H9 (cell line): ENCODE measurements at regions not wholly inside any gene's neighbourhood (a gene's known extent, or its start where the extent isn't known, plus 50 kb on each side); places are given as distances from the start of the nearest gene placed in this dataset.

Experiments used
- DNase-seq: peaks from one replicate; pipeline ENCODE4 v3.0.0-alpha.2; 2017
- H2AFZ ChIP-seq: one replicate; pipeline ENCODE4 v1.6.1; 2013; ENCODE audit warnings: mild to moderate bottlenecking, low read length, control low read depth, moderate library complexity
- H2AK5ac ChIP-seq: 2 replicates; pipeline ENCODE4 v1.6.1; 2013; ENCODE audit warnings: low read length, control low read depth, mixed read lengths; ENCODE audit not compliant: insufficient read length
- H2BK120ac ChIP-seq: one replicate; pipeline ENCODE4 v1.6.1; 2013; ENCODE audit warnings: low read depth, mild to moderate bottlenecking, low read length, control low read depth, inconsistent platforms; ENCODE audit not compliant: poor library complexity, severe bottlenecking
- H2BK12ac ChIP-seq: 2 replicates; pipeline ENCODE4 v1.6.1; 2013; ENCODE audit warnings: low read length, control low read depth, mixed read lengths, low read depth; ENCODE audit not compliant: insufficient read length
- H2BK15ac ChIP-seq: 2 replicates; pipeline ENCODE4 v1.6.1; 2013; ENCODE audit warnings: low read depth, low read length, control low read depth
- H2BK20ac ChIP-seq: one replicate; pipeline ENCODE4 v1.6.1; 2013; ENCODE audit warnings: low read depth, mild to moderate bottlenecking, low read length, control low read depth, inconsistent platforms; ENCODE audit not compliant: poor library complexity, severe bottlenecking
- H2BK5ac ChIP-seq: 2 replicates; pipeline ENCODE4 v1.6.1; 2013; ENCODE audit warnings: low read length, control low read depth, mixed read lengths; ENCODE audit not compliant: insufficient read length
- H3K14ac ChIP-seq: 2 replicates; pipeline ENCODE4 v1.6.1; 2013; ENCODE audit warnings: low read length, control low read depth; ENCODE audit not compliant: insufficient read depth
- H3K18ac ChIP-seq: 2 replicates; pipeline ENCODE4 v1.6.1; 2013; ENCODE audit warnings: low read depth, mild to moderate bottlenecking, mixed read lengths, low read length, control low read depth; ENCODE audit not compliant: insufficient read length
- H3K23ac ChIP-seq: 2 replicates; pipeline ENCODE4 v1.6.1; 2013; ENCODE audit warnings: low read length, control low read depth, mixed read lengths, low read depth; ENCODE audit not compliant: insufficient read length
- H3K23me2 ChIP-seq: 2 replicates; pipeline ENCODE4 v1.6.1; 2013; ENCODE audit warnings: low read depth, mild to moderate bottlenecking, mixed read lengths, low read length, control low read depth; ENCODE audit not compliant: insufficient read length, poor library complexity, severe bottlenecking
- H3K27ac ChIP-seq: 2 replicates; pipeline ENCODE4 v1.5.1; 2013; ENCODE audit warnings: low read length, control low read depth, mixed read lengths, low read depth; ENCODE audit not compliant: insufficient read length
- H3K27me3 ChIP-seq: 2 replicates; pipeline ENCODE4 v1.6.1; 2013; ENCODE audit warnings: low read length, control low read depth, inconsistent platforms; ENCODE audit not compliant: insufficient read depth
- H3K4ac ChIP-seq: 2 replicates; pipeline ENCODE4 v1.6.1; 2013; ENCODE audit warnings: low read depth, mild to moderate bottlenecking, control low read depth, inconsistent platforms, low read length, moderate library complexity
- H3K4me1 ChIP-seq: 2 replicates; pipeline ENCODE4 v1.6.1; 2013; ENCODE audit warnings: low read length, control low read depth, inconsistent platforms; ENCODE audit not compliant: insufficient read depth
- H3K4me2 ChIP-seq: 2 replicates; pipeline ENCODE4 v1.6.1; 2013; ENCODE audit warnings: low read length, control low read depth, mixed read lengths; ENCODE audit not compliant: insufficient read length, insufficient read depth
- H3K56ac ChIP-seq: 2 replicates; pipeline ENCODE4 v1.6.1; 2013; ENCODE audit warnings: low read depth, mild to moderate bottlenecking, mixed read lengths, low read length, control low read depth; ENCODE audit not compliant: insufficient read length
- H3K79me1 ChIP-seq: 2 replicates; pipeline ENCODE4 v1.6.1; 2013; ENCODE audit warnings: low read depth, mild to moderate bottlenecking, moderate library complexity, low read length, control low read depth, inconsistent platforms; ENCODE audit not compliant: insufficient read depth, poor library complexity, severe bottlenecking
- H3K79me2 ChIP-seq: 2 replicates; pipeline ENCODE4 v1.6.1; 2013; ENCODE audit warnings: low read length, control low read depth, inconsistent platforms; ENCODE audit not compliant: insufficient read depth
- H3K9ac ChIP-seq: 2 replicates; pipeline ENCODE4 v1.6.1; 2013; ENCODE audit warnings: low read length, control low read depth, mixed read lengths; ENCODE audit not compliant: insufficient read length; ENCODE audit errors: extremely low read depth
- H3K9me3 ChIP-seq: one replicate; pipeline ENCODE4 v1.6.1; 2013; ENCODE audit warnings: low read depth, low read length, inconsistent platforms; ENCODE audit not compliant: control insufficient read depth
- H3T11ph ChIP-seq: one replicate; pipeline ENCODE4 v1.6.1; 2013; ENCODE audit warnings: mild to moderate bottlenecking, low read length, control low read depth, inconsistent platforms
- H4K20me1 ChIP-seq: one replicate; pipeline ENCODE4 v1.6.1; 2013; ENCODE audit not compliant: control insufficient read depth, insufficient read length, insufficient read depth
- H4K5ac ChIP-seq: 2 replicates; pipeline ENCODE4 v1.6.1; 2013; ENCODE audit warnings: low read depth, mild to moderate bottlenecking, mixed read lengths, low read length, control low read depth; ENCODE audit not compliant: insufficient read length
- H4K8ac ChIP-seq: replicated peaks from 2 replicates; pipeline ENCODE4 v1.6.1; 2013; ENCODE audit warnings: low read length, control low read depth, mixed read lengths, low read depth; ENCODE audit not compliant: insufficient read length
- H4K91ac ChIP-seq: 2 replicates; pipeline ENCODE4 v1.6.1; 2013; ENCODE audit warnings: low read depth, mild to moderate bottlenecking, moderate library complexity, mixed read lengths, low read length, control low read depth; ENCODE audit not compliant: insufficient read length
- H3K27ac Mint-ChIP-seq, 3 experiments: 2 replicates in 2 of 3; 3 replicates in 1 of 3; pipeline ENCODE4 v1.8.0; 2020 to 2021; ENCODE audit warnings: mixed read lengths in 3 of 3, mild to moderate bottlenecking in 1 of 3, moderate library complexity in 1 of 3
- H3K27me3 Mint-ChIP-seq: 2 replicates; pipeline ENCODE4 v1.8.0; 2021; ENCODE audit warnings: low read depth, mild to moderate bottlenecking, moderate library complexity, mixed read lengths
- H3K36me3 Mint-ChIP-seq, 3 experiments: 2 replicates in 2 of 3; 3 replicates in 1 of 3; pipeline ENCODE4 v1.8.0; 2020 to 2021; ENCODE audit warnings: low read depth in 3 of 3, mixed read lengths in 3 of 3; ENCODE audit not compliant: insufficient read depth in 1 of 3
- H3K4me1 Mint-ChIP-seq, 2 experiments: 2 replicates each; pipeline ENCODE4 v1.8.0; 2020; ENCODE audit warnings: mixed read lengths in 2 of 2
- H3K4me3 Mint-ChIP-seq, 2 experiments: 2 replicates in 1 of 2; 3 replicates in 1 of 2; pipeline ENCODE4 v1.8.0; 2020 to 2021; ENCODE audit warnings: mild to moderate bottlenecking in 2 of 2, mixed read lengths in 2 of 2, moderate library complexity in 1 of 2
- H3K9me3 Mint-ChIP-seq, 2 experiments: 2 replicates in 1 of 2; 3 replicates in 1 of 2; pipeline ENCODE4 v1.8.0; 2020; ENCODE audit warnings: mild to moderate bottlenecking in 2 of 2, mixed read lengths in 2 of 2, moderate library complexity in 1 of 2
- WGBS: extraction: QIAGEN DNeasy Blood & Tissue Kit; methylation state at CpG from one replicate; pipeline ENCODE4 v1.1.7; 2013; ENCODE audit warnings: missing lambda C conversion rate, low lambda C conversion rate, mixed read lengths; ENCODE audit not compliant: insufficient read length; ENCODE audit errors: extremely low coverage; 5-methylcytosine and 5-hydroxymethylcytosine counted together
- TF ChIP-seq, protein P1 (sequence below): fragments of 200-600 bp; sonication (generic); conservative IDR thresholded peaks from 3 replicates; pipeline ENCODE4 v1.8.0; 2021; ENCODE audit warnings: antibody characterized with exemption, mild to moderate bottlenecking

DNA sequence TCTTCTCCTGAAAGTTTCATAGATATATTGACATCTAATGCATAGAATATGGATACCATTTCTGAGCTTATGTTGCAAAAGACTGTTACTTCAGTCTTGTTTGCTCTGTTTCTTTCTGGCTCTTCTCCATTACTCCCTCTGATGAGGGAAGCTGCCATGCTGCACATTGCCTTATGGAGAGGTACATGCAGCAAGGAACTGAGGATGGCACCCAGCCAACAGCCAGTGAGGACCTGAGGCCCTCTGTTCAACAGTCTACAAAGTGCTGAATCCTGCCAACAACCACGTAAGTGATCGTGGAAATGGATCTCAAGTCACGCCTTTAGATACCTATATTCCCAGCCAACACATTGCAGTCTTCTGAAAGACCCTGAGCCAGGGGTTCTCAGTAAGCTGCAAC, 66.6 kb upstream of the ADAMTS5 start:
- no peak overlapping the region for H3K9ac ChIP-seq
- Mint-ChIP-seq H3K27ac (no peak overlapping the region), H3K27me3 (no peaks in the 10 kb centered on the region), H3K4me1 (no peaks in the 10 kb centered on the region), H3K36me3 (no peaks in the 10 kb centered on the region), H3K4me3 (no peak overlapping the region), H3K9me3 (no peaks in the 10 kb centered on the region; a peak in 1 of 5 replicates)
- no peak overlapping the region for H4K8ac ChIP-seq
- H3K56ac ChIP-seq, result no peak overlapping the region
- H3K79me1 ChIP-seq, result no peaks in the 10 kb centered on the region
- H4K5ac ChIP-seq, result no peak overlapping the region
- H2BK20ac ChIP-seq, result no peak overlapping the region
- H2BK120ac ChIP-seq, result no peak overlapping the region
- no peak for DNase-seq
- no peak overlapping the region for H3K4ac ChIP-seq
- H3K18ac ChIP-seq, result no peak overlapping the region
- H4K91ac ChIP-seq, result no peak overlapping the region
- H3K14ac ChIP-seq, result no peak overlapping the region
- no CpG with 5 or more reads among the region's 3 CpGs for WGBS
- H4K20me1 ChIP-seq, result no peaks in the 10 kb centered on the region
- H3K4me2 ChIP-seq, result no peak overlapping the region
- H2AFZ ChIP-seq, result no peak overlapping the region
- no peaks in the 10 kb centered on the region for H3K23me2 ChIP-seq
- H3K4me1 ChIP-seq, result no peaks in the 10 kb centered on the region
- no peak overlapping the region for H2BK5ac ChIP-seq
- TF ChIP-seq, protein P1, sequence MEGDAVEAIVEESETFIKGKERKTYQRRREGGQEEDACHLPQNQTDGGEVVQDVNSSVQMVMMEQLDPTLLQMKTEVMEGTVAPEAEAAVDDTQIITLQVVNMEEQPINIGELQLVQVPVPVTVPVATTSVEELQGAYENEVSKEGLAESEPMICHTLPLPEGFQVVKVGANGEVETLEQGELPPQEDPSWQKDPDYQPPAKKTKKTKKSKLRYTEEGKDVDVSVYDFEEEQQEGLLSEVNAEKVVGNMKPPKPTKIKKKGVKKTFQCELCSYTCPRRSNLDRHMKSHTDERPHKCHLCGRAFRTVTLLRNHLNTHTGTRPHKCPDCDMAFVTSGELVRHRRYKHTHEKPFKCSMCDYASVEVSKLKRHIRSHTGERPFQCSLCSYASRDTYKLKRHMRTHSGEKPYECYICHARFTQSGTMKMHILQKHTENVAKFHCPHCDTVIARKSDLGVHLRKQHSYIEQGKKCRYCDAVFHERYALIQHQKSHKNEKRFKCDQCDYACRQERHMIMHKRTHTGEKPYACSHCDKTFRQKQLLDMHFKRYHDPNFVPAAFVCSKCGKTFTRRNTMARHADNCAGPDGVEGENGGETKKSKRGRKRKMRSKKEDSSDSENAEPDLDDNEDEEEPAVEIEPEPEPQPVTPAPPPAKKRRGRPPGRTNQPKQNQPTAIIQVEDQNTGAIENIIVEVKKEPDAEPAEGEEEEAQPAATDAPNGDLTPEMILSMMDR, result no peak
- H3K9me3 ChIP-seq, result no peaks in the 10 kb centered on the region
- H3K27me3 ChIP-seq, result no peaks in the 10 kb centered on the region
- no peak overlapping the region for H3K23ac ChIP-seq
- no peaks in the 10 kb centered on the region for H3K79me2 ChIP-seq
- H2AK5ac ChIP-seq, result no peak overlapping the region
- H3K27ac ChIP-seq, result no peak overlapping the region
- no peak overlapping the region for H3T11ph ChIP-seq
- H2BK15ac ChIP-seq, result no peak overlapping the region
- H2BK12ac ChIP-seq, result no peak overlapping the region
